A549 (cell line): ENCODE measurements at regions not wholly inside any gene's neighbourhood (a gene's known extent, or its start where the extent isn't known, plus 50 kb on each side); places are given as distances from the start of the nearest gene placed in this dataset.

Experiments
- ATAC-seq, 2 experiments: fragments of 200-7000 bp in 1 of 2; fragments of >200 bp in 1 of 2; cut with Nextera tagmentation in 1 of 2; cut with Tn5 transposase in 1 of 2; 3 replicates each; pipeline versions ENCODE4 v1.8.0 to v1.9.1; 2018 to 2020; ENCODE audit warnings: mild to moderate bottlenecking in 1 of 2, moderate library complexity in 1 of 2
- CTCF ChIA-PET: fragments of 300-600 bp; sonication (Branson Sonifier 250); formaldehyde crosslinking; extraction: SDS; loops from one replicate; lab custom pipeline; 2021; ENCODE audit warnings: antibody characterized with exemption, inconsistent platforms; lab: Yijun Ruan, JAX
- POLR2A ChIA-PET: fragments of 350-600 bp; formaldehyde crosslinking; extraction: SDS; loops from one replicate; lab custom pipeline; 2021; ENCODE audit warnings: antibody characterized with exemption, inconsistent platforms; lab: Yijun Ruan, JAX
- DNase-seq, 2 experiments: peaks; one replicate each; pipeline versions ENCODE4 v3.0.0 to v3.0.0-alpha.2; 2011 to 2016; ENCODE audit warnings: low read depth in 1 of 2, low spot score in 1 of 2
- FAIRE-seq: peaks from 2 replicates; lab custom pipeline; 2011; peaks lifted over from hg19 to GRCh38; lab: Jason Lieb, UNC
- H3K27ac ChIP-seq, 2 experiments: fragments of >200 bp; sonication (Bioruptor Twin); formaldehyde crosslinking; 3 replicates each; pipeline ENCODE4 v1.5.1; 2016 to 2017
- H3K4me1 ChIP-seq: fragments of >200 bp; sonication (Bioruptor Twin); formaldehyde crosslinking; 3 replicates; pipeline ENCODE4 v1.6.1; 2016
- H3K4me2 ChIP-seq: fragments of >200 bp; sonication (Bioruptor Twin); formaldehyde crosslinking; 3 replicates; pipeline ENCODE4 v1.6.1; 2016
- H3K4me3 ChIP-seq: fragments of >200 bp; sonication (Bioruptor Twin); formaldehyde crosslinking; 3 replicates; pipeline ENCODE4 v1.5.1; 2016
- H3K9me3 ChIP-seq: fragments of >200 bp; sonication (Bioruptor Twin); formaldehyde crosslinking; 3 replicates; pipeline ENCODE4 v1.6.1; 2016
- ATOH8 ChIP-seq: fragments of 250-450 bp; sonication (Bioruptor Pico); IDR thresholded peaks from 2 replicates; pipeline ENCODE4 v1.5.0; 2020; ENCODE audit warnings: low read depth, mild to moderate bottlenecking, moderate library complexity
- BHLHE40 ChIP-seq: IDR thresholded peaks from 2 replicates; pipeline ENCODE4 v1.6.1; 2012; ENCODE audit warnings: low read depth, low read length, inconsistent platforms
- CEBPB ChIP-seq, 2 experiments: fragments of >200 bp in 1 of 2; sonication (Bioruptor Twin) in 1 of 2; formaldehyde crosslinking in 1 of 2; IDR thresholded peaks; 2 replicates each; pipeline ENCODE4 v1.6.1; 2012 to 2016
- CHD2 ChIP-seq: fragments of 150-350 bp; IDR thresholded peaks from 2 replicates; pipeline ENCODE4 v1.6.1; 2014; ENCODE audit warnings: low read length; ENCODE audit not compliant: partially characterized antibody
- CHD4 ChIP-seq: fragments of 200-600 bp; sonication (generic); IDR thresholded peaks from 2 replicates; pipeline ENCODE4 v1.6.1; 2016; ENCODE audit warnings: antibody characterized with exemption, mild to moderate bottlenecking, borderline replicate concordance
- CTCF ChIP-seq: fragments of >200 bp; sonication (Bioruptor Twin); formaldehyde crosslinking; IDR thresholded peaks from 3 replicates; pipeline ENCODE4 v1.5.1; 2016
- E2F6 ChIP-seq: IDR thresholded peaks from 2 replicates; pipeline ENCODE4 v1.6.1; 2012; ENCODE audit warnings: low read depth, borderline replicate concordance
- EHF ChIP-seq: fragments of 250-450 bp; sonication (Bioruptor Pico); IDR thresholded peaks from 2 replicates; pipeline ENCODE4 v1.5.0; 2020; ENCODE audit warnings: mild to moderate bottlenecking
- FOSL2 ChIP-seq, 2 experiments: fragments of 450-650 bp in 1 of 2; fragments of >200 bp in 1 of 2; sonication (Bioruptor Twin) in 1 of 2; formaldehyde crosslinking; IDR thresholded peaks; 2 replicates each; pipeline versions ENCODE4 v1.5.0 to v1.6.1; 2016 to 2020; ENCODE audit warnings: mild to moderate bottlenecking in 1 of 2, moderate library complexity in 1 of 2
- FOXS1 ChIP-seq: fragments of 250-450 bp; sonication (Bioruptor Pico); IDR thresholded peaks from 2 replicates; pipeline ENCODE4 v1.5.0; 2020; ENCODE audit warnings: mild to moderate bottlenecking, moderate library complexity
- HOXA7 ChIP-seq: fragments of 250-450 bp; sonication (Bioruptor Pico); IDR thresholded peaks from 2 replicates; pipeline ENCODE4 v1.5.0; 2020; ENCODE audit warnings: mild to moderate bottlenecking, moderate library complexity
- JUN ChIP-seq, 2 experiments: fragments of >200 bp; sonication (Bioruptor Twin); formaldehyde crosslinking; IDR thresholded peaks; 2 replicates in 1 of 2; 3 replicates in 1 of 2; pipeline ENCODE4 v1.6.1; 2016 to 2017
- KDM1A ChIP-seq: fragments of 200-600 bp; sonication (generic); IDR thresholded peaks from 2 replicates; pipeline ENCODE4 v1.6.1; 2016; ENCODE audit warnings: low read depth, mild to moderate bottlenecking
- MAX ChIP-seq: IDR thresholded peaks from 2 replicates; pipeline ENCODE4 v1.6.1; 2012
- MYC ChIP-seq: IDR thresholded peaks from 2 replicates; pipeline ENCODE4 v1.6.1; 2012; ENCODE audit warnings: mild to moderate bottlenecking, inconsistent platforms, low read length, improper control_type of control experiment, borderline replicate concordance
- NPAS2 ChIP-seq: fragments of 250-450 bp; sonication (Bioruptor Pico); IDR thresholded peaks from 2 replicates; pipeline ENCODE4 v1.8.0; 2022; ENCODE audit warnings: mild to moderate bottlenecking, moderate library complexity, borderline replicate concordance
- PBX3 ChIP-seq: IDR thresholded peaks from 2 replicates; pipeline ENCODE4 v1.6.1; 2012
- POLR2AphosphoS2 ChIP-seq: conservative IDR thresholded peaks from 2 replicates; pipeline ENCODE4 v1.6.1; 2012; ENCODE audit warnings: low read length, improper control_type of control experiment, inconsistent platforms
- RCOR1 ChIP-seq: fragments of 150-350 bp; IDR thresholded peaks from 2 replicates; pipeline ENCODE4 v1.6.1; 2014; ENCODE audit warnings: antibody characterized with exemption, low read length, low read depth
- RFX5 ChIP-seq: fragments of 450-650 bp; IDR thresholded peaks from 2 replicates; pipeline ENCODE4 v1.7.1; 2014; ENCODE audit warnings: antibody characterized with exemption, mild to moderate bottlenecking, moderate library complexity
- SREBF2 ChIP-seq: fragments of 450-650 bp; IDR thresholded peaks from 2 replicates; pipeline ENCODE4 v1.6.1; 2014; ENCODE audit warnings: mild to moderate bottlenecking, moderate library complexity
- USF2 ChIP-seq: fragments of 450-650 bp; IDR thresholded peaks from 2 replicates; pipeline ENCODE4 v1.6.1; 2014; ENCODE audit warnings: antibody characterized with exemption
- ZC3H11A ChIP-seq: fragments of 450-650 bp; IDR thresholded peaks from 2 replicates; pipeline ENCODE4 v1.6.1; 2014; ENCODE audit warnings: antibody characterized with exemption, mild to moderate bottlenecking
- ZFP36 ChIP-seq: fragments of 450-650 bp; IDR thresholded peaks from 2 replicates; pipeline ENCODE4 v1.6.1; 2014; ENCODE audit warnings: borderline replicate concordance; ENCODE audit not compliant: partially characterized antibody
- WGBS: methylation state at CpG from one replicate; pipeline ENCODE4 v1.1.6; 2017; ENCODE audit errors: missing lambda C conversion rate; 5-methylcytosine and 5-hydroxymethylcytosine counted together

- FAIRE-seq: no peak
- H3K4me1 ChIP-seq: no peaks in the 10 kb centered on the region
These were observed 73.3 kb upstream of the CENPW start for GRCh38 chr6:126266664-126267063.

GRCh38 chr6:126267626-126268025, 72.3 kb upstream of the CENPW start:
- Histone ChIP-seq H3K9me3 (no peaks in the 10 kb centered on the region), H3K4me3 (no peak overlapping the region), H3K4me1 (no peaks in the 10 kb centered on the region), H3K27ac (no peak overlapping the region), H3K4me2 (no peak overlapping the region)
- TF ChIP-seq CHD2 (no peak), BHLHE40 (no peak), NPAS2 (CRISPR knock-in tag) (no peak), ATOH8 (no peak), USF2 (no peak), CEBPB (IDR thresholded peaks at IDR 0.05) (no peak), SREBF2 (no peak), E2F6 (no peak), ZFP36 (no peak), CHD4 (no peak), RFX5 (no peak), CTCF (no peak)
- ChIA-PET CTCF (interaction anchor here (0.8 kb wide), 1 partner anchor 9 kb away, joined by 3 read pairs; no protein-coding TSS in a partner anchor), POLR2A (no interaction called here)
- WGBS: 92% methylated on average over 1 of the region's 1 CpG
- no peak for DNase-seq
- FAIRE-seq: no peak
- ATAC-seq: no peak

More at GRCh38 chr6:126266664-126267063, 73.3 kb upstream of the CENPW start:
- Histone ChIP-seq H3K4me2 (no peak overlapping the region), H3K27ac (no peak overlapping the region), H3K4me3 (no peak overlapping the region), H3K9me3 (no peaks in the 10 kb centered on the region)
- TF ChIP-seq FOXS1 (no peak), PBX3 (no peak), MAX (no peak), CHD4 (no peak), ATOH8 (no peak), RFX5 (no peak), HOXA7 (CRISPR knock-in tag) (no peak), MYC (no peak), EHF (CRISPR knock-in tag) (no peak), FOSL2 (IDR thresholded peaks at IDR 0.05) (no peak), FOSL2 (CRISPR knock-in tag; IDR thresholded peaks at IDR 0.05) (no peak), RCOR1 (no peak), KDM1A (no peak), JUN (IDR thresholded peaks at IDR 0.05) (no peak), POLR2AphosphoS2 (no peak), BHLHE40 (no peak), ZC3H11A (no peak)
- POLR2A ChIA-PET: no interaction called here
- DNase-seq: no peak
- ATAC-seq: no peak
- CTCF ChIA-PET: no interaction called here
- WGBS: 82% methylated on average over 1 of the region's 1 CpG
